ENCODE measurements at regions not wholly inside any gene's neighbourhood (a gene's known extent, or its start where the extent isn't known, plus 50 kb on each side); places are given as distances from the start of the nearest gene placed in this dataset.

DNA sequence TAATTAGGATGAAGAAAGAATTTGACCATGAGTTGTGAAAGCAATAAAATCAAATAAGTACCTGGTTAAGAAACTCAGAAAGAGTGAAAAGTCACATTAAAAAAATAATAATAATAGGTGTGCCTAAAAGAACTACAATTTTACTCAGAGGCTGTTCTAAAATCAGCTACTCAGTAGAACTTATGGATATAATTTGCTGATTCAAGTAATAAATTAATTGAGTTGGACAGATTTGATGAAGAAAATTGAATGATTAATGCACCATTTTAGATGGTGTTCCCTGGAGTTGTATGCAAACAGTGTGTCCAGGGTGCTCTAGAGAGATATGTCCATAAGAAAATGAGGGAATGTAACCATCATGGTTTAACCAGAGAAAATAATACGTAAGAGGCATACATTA, 2852.5 kb downstream of the PCDH9 start:
- Histone ChIP-seq H3K4me1 (ENCODE audit: control insufficient read depth in 1 of 2, insufficient read depth in 2 of 2, low read length in 2 of 2) (no peaks in the 10 kb centered on the region), H3K4me2 (ENCODE audit: low read length) (no peak overlapping the region), H3K79me2 (ENCODE audit: insufficient read depth, low read length) (no peaks in the 10 kb centered on the region), H4K20me1 (ENCODE audit: insufficient read depth) (no peaks in the 10 kb centered on the region), H3K27me3 (ENCODE audit: insufficient read depth, low read length) (no peaks in the 10 kb centered on the region), H2AFZ (ENCODE audit: low read depth, low read length, poor library complexity, severe bottlenecking) (no peak overlapping the region), H3K36me3 (ENCODE audit: control insufficient read depth in 1 of 2, insufficient read depth in 2 of 2, low read length in 2 of 2) (no peaks in the 10 kb centered on the region), H3K9ac (ENCODE audit: low read length) (no peak overlapping the region), H3K9me3 (ENCODE audit: control insufficient read depth in 1 of 2, insufficient read depth in 1 of 2, low read depth in 1 of 2, low read length in 2 of 2) (no peaks in the 10 kb centered on the region), H3K27ac (ENCODE audit: low read depth, low read length) (no peak overlapping the region), H3K4me3 (replicated peaks in 1 of 2; ENCODE audit: low read depth in 1 of 2, low read length in 2 of 2) (no peak overlapping the region), H3K9me2 (ENCODE audit: insufficient read depth) (no peaks in the 10 kb centered on the region)
- intact Hi-C loops (cut with micrococcal nuclease), result no loop called here
- DNase-seq (ENCODE audit: low read depth, low spot score) (no peak), ATAC-seq (no peak)
- TF ChIP-seq JUND (IDR thresholded peaks at IDR 0.05) (no peak), CBX3 (IDR thresholded peaks at IDR 0.05; ENCODE audit: low read depth) (no peak), CEBPB (IDR thresholded peaks at IDR 0.05; ENCODE audit: low read depth) (no peak), ZFX (IDR thresholded peaks at IDR 0.05) (no peak), TCF7L2 (IDR thresholded peaks at IDR 0.05; ENCODE audit: borderline replicate concordance, extremely low read depth, insufficient read depth, insufficient read length) (no peak), MAX (IDR thresholded peaks at IDR 0.05) (no peak), CTCF (IDR thresholded peaks at IDR 0.05 in 2 of 3, conservative IDR thresholded peaks at IDR 0.05 in 1 of 3; ENCODE audit: borderline replicate concordance in 1 of 3, insufficient read depth in 1 of 3, low read depth in 2 of 3, low read length in 2 of 3) (no peak), RAD21 (IDR thresholded peaks at IDR 0.05; ENCODE audit: low read depth) (no peak), SP1 (IDR thresholded peaks at IDR 0.05; ENCODE audit: low read depth) (no peak), REST (IDR thresholded peaks at IDR 0.05; ENCODE audit: low read depth) (no peak), EGR1 (IDR thresholded peaks at IDR 0.05; ENCODE audit: low read depth) (no peak), YY1 (IDR thresholded peaks at IDR 0.05; ENCODE audit: extremely low read depth, insufficient replicate concordance, low read depth, low read length) (no peak), FOSL1 (IDR thresholded peaks at IDR 0.05; ENCODE audit: low read depth) (no peak)
- TF ChIP-seq, protein P1, sequence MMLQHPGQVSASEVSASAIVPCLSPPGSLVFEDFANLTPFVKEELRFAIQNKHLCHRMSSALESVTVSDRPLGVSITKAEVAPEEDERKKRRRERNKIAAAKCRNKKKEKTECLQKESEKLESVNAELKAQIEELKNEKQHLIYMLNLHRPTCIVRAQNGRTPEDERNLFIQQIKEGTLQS (IDR thresholded peaks at IDR 0.05), result no peak
- ChIA-PET CTCF (no interaction called here), RAD21 (ENCODE audit: low non-redundant PET in 1 of 2, low total read pairs in 2 of 2, uncharacterized antibody in 2 of 2, unreplicated experiment in 2 of 2) (no interaction called here), POLR2A (no interaction called here)
- no TSS peak for BruUV-seq (replicated peaks)

Measured in HCT116 (cell line).